K562 (cell line): ENCODE measurements at regions not wholly inside any gene's neighbourhood (a gene's known extent, or its start where the extent isn't known, plus 50 kb on each side); places are given as distances from the start of the nearest gene placed in this dataset.
"Not testable (repeated sequence)": the region's sequence is repeated elsewhere in the genome, so short reads cannot be mapped to it uniquely, and the experiment has no call there.

Experiments
- ATAC-seq: fragments of 200-7000 bp; cut with Tn5 transposase; 3 replicates; pipeline ENCODE4 v1.9.1; 2020; ENCODE audit warnings: moderate library complexity
- BruUV-seq: library from RNA; stranded (reverse); fragments of 400-500 nt; replicated peaks from 2 replicates; lab custom pipeline; 2021; lab: Mats Ljungman, UMichigan
- CTCF ChIA-PET: fragments of 300-600 bp; formaldehyde crosslinking; extraction: SDS; loops from one replicate; lab custom pipeline; 2021; ENCODE audit warnings: low intra/inter-chr PET ratio; lab: Yijun Ruan, JAX
- POLR2A ChIA-PET: fragments of 300-600, 350-650 bp; sonication (Branson Sonifier 250); formaldehyde crosslinking; extraction: SDS; loops from one replicate; lab custom pipeline; 2021; ENCODE audit warnings: antibody characterized with exemption, inconsistent platforms; lab: Yijun Ruan, JAX
- DNase-seq, 4 experiments: peaks; one replicate each; pipeline versions ENCODE4 v3.0.0 to v3.0.0-alpha.2; 2011 to 2018; ENCODE audit warnings: low spot score in 3 of 4, mixed read lengths in 3 of 4; ENCODE audit errors: extremely low read depth in 1 of 4
- FAIRE-seq: peaks from 2 replicates; lab custom pipeline; 2011; peaks lifted over from hg19 to GRCh38; lab: Jason Lieb, UNC
- H2AFZ ChIP-seq: 2 replicates; pipeline ENCODE4 v1.6.0; 2011; ENCODE audit warnings: low read depth, low read length, control low read depth, inconsistent platforms
- H3K27ac ChIP-seq: fragments of 200-600 bp; 3 replicates; pipeline ENCODE4 v1.8.0; 2011; ENCODE audit warnings: low read depth, mild to moderate bottlenecking, control low read depth, inconsistent platforms, low read length, moderate library complexity, mixed read lengths; ENCODE audit errors: extremely low read depth
- H3K27me3 ChIP-seq, 2 experiments: fragments of 300-600 bp in 1 of 2; 2 replicates in 1 of 2; 3 replicates in 1 of 2; pipeline versions ENCODE4 v1.6.0 to v1.8.0; 2011; ENCODE audit warnings: inconsistent platforms in 2 of 2, low read length in 2 of 2, mild to moderate bottlenecking in 1 of 2, mixed read lengths in 1 of 2, moderate library complexity in 1 of 2; ENCODE audit not compliant: control insufficient read depth in 2 of 2, insufficient read depth in 2 of 2
- H3K36me3 ChIP-seq: fragments of 300-600 bp; 3 replicates; pipeline ENCODE4 v1.8.0; 2011; ENCODE audit warnings: mild to moderate bottlenecking, low read length, inconsistent platforms; ENCODE audit not compliant: control insufficient read depth, insufficient read depth
- H3K4me1 ChIP-seq, 2 experiments: fragments of 200-600 bp in 1 of 2; replicated peaks in 1 of 2; 2 replicates in 1 of 2; 3 replicates in 1 of 2; pipeline versions ENCODE4 v1.5.1 to v1.8.0; 2011; ENCODE audit warnings: inconsistent platforms in 2 of 2, low read length in 2 of 2, mild to moderate bottlenecking in 1 of 2, mixed read lengths in 1 of 2, moderate library complexity in 1 of 2; ENCODE audit not compliant: control insufficient read depth in 2 of 2, insufficient read depth in 2 of 2
- H3K4me2 ChIP-seq: 2 replicates; pipeline ENCODE4 v1.6.1; 2011; ENCODE audit warnings: low read length, control low read depth, inconsistent platforms, mixed read lengths; ENCODE audit not compliant: insufficient read depth
- H3K4me3 ChIP-seq: fragments of 200-600 bp; sonication (generic), shearing (Covaris generic); 2 replicates; pipeline ENCODE4 v1.5.1; 2016; ENCODE audit warnings: control low read depth, inconsistent platforms
- H3K79me2 ChIP-seq: fragments of 200-600 bp; 3 replicates; pipeline ENCODE4 v1.8.0; 2011; ENCODE audit warnings: low read length, inconsistent platforms; ENCODE audit not compliant: control insufficient read depth, insufficient read depth
- H3K9ac ChIP-seq, 2 experiments: 2 replicates each; pipeline versions ENCODE4 v1.6.0 to v1.6.1; 2011; ENCODE audit warnings: low read depth in 2 of 2, low read length in 2 of 2, control low read depth in 1 of 2, inconsistent platforms in 1 of 2, mild to moderate bottlenecking in 1 of 2, mixed read lengths in 1 of 2; ENCODE audit not compliant: insufficient read depth in 1 of 2
- H3K9me1 ChIP-seq: one replicate; pipeline ENCODE4 v1.6.0; 2011; ENCODE audit warnings: inconsistent platforms, mild to moderate bottlenecking, low read length, moderate library complexity; ENCODE audit not compliant: control insufficient read depth, insufficient read depth
- H3K9me3 ChIP-seq: replicated peaks from 2 replicates; pipeline ENCODE4 v1.5.1; 2011; ENCODE audit warnings: low read depth, low read length, inconsistent platforms; ENCODE audit not compliant: control insufficient read depth, insufficient read depth
- H4K20me1 ChIP-seq: replicated peaks from 2 replicates; pipeline ENCODE4 v1.6.1; 2011; ENCODE audit warnings: low read length, inconsistent platforms, mixed read lengths; ENCODE audit not compliant: control insufficient read depth, insufficient read depth
- TAF15 ChIP-seq: fragments of 200-400 bp; formaldehyde crosslinking; IDR thresholded peaks from 2 replicates; pipeline ENCODE4 v1.6.1; 2017; ENCODE audit warnings: mild to moderate bottlenecking, low read depth, low read length, moderate library complexity
- XRCC4 ChIP-seq: IDR thresholded peaks from one replicate; pipeline ENCODE4 v1.6.1; 2011; ENCODE audit not compliant: insufficient read depth, insufficient read length; ENCODE audit errors: extremely low read depth
- ZNF12 ChIP-seq: sonication (generic); formaldehyde crosslinking; IDR thresholded peaks from 2 replicates; pipeline ENCODE4 v1.4.0; 2020; ENCODE audit warnings: mild to moderate bottlenecking, missing genetic modification reagents
- WGBS: fragments of 100-300 bp; shearing (Covaris generic); methylation state at CpG from one replicate; pipeline ENCODE4 v1.1.6; 2016; ENCODE audit warnings: low coverage, mixed read lengths; ENCODE audit not compliant: insufficient coverage; ENCODE audit errors: missing lambda C conversion rate; 5-methylcytosine and 5-hydroxymethylcytosine counted together
- in situ Hi-C: fragments of 300-500 bp; cut with MboI; formaldehyde crosslinking; loops from 4 replicates; pipeline ENCODE4 v1.15.0; 2018; ENCODE audit warnings: inconsistent platforms, mixed read lengths
- intact Hi-C: fragments of 100-400 bp; cut with micrococcal nuclease; formaldehyde crosslinking; loops from 2 replicates; pipeline ENCODE4 v1.14.2; 2022

DNA sequence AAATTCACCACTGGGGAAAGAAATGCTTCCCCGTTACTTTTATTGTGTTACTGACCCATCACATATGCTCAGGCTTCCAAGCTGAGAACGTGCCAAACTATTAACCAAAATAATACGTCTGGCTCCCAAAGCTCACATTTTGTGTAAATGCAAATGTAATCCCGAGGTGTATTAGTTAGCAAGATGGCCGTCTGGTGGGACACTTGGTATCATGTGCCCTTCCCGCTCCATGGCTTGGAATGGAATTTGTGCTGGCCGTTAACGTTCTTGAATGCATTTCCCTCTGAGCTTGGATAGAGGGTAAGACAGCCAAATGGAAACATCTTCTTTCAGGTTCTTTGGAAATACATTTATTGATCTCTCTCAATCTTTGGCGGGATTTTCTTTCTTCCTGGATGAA lies 105.0 kb downstream of the MFAP3L start (continued):
- TF ChIP-seq TAF15 (no peak), XRCC4 (no peak), ZNF12 (CRISPR knock-in tag) (no peak)

DNA sequence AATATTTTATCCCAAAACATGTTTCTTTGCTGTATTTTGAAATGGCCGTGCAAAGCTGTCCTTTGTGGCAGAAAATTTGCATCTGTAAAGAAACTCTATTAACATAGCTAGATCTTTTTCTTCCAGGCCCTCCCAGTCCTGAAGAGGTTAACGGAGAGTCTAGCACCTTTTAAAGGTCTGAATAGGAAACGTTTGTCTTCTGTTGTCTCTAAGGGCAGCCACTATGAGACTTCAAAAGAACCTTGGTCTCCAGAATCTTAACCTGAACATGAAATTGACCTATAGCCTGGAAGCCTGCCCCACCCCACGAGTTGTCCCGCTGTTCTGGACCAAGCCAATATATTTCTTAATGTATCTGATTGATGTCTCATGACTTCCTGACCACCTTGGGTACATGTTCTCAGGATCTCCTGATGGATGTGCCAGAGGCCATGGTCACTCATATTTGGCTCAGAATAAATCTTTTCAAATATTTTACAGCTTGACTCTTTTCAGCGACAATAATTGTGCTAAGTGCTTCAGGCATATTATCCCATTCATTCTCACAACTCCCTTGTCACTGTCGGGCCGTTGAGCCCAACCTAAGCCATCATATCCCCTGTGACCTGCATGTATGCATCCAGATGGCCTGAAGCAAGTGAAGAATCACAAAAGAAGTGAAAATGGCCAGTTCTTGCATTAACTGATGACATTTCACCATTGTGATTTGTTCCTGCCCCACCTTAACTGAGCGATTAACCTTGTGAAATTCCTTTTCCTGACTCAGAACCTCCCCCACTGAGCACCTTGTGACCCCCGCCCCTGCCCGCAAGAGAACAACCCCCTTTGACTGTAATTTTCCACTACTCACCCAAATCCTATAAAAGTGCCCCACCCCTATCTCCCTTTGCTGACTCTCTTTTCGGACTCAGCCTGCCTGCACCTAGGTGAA lies 106.7 kb downstream of the MFAP3L start:
- POLR2A ChIA-PET, CTCF ChIA-PET, intact Hi-C loops, FAIRE-seq, H3K4me2 ChIP-seq, H3K9me1 ChIP-seq, H3K27ac ChIP-seq, H3K4me1 ChIP-seq, H3K36me3 ChIP-seq, in situ Hi-C loops, H3K27me3 ChIP-seq, ATAC-seq, H3K9ac ChIP-seq, DNase-seq, H3K4me3 ChIP-seq, H2AFZ ChIP-seq, H4K20me1 ChIP-seq, BruUV-seq, H3K79me2 ChIP-seq, H3K9me3 ChIP-seq: not testable (repeated sequence)
- under 1% methylated on average over 12 of the region's 12 CpGs for WGBS
